Activated CD4-positive, alpha-beta T cell treated with anti-CD3 and anti-CD28 coated beads, Interleukin-10, Interleukin-2, amounts not matched to agents 100 ng/mL and 50 ng/mL, durations not matched to agents 16 hours and 8 hours (primary cell): ENCODE measurements at regions not wholly inside any gene's neighbourhood (a gene's known extent, or its start where the extent isn't known, plus 50 kb on each side); places are given as distances from the start of the nearest gene placed in this dataset.

ENCODE experiments used
- DNase-seq: peaks from one replicate; pipeline ENCODE4 v3.0.0-alpha.2; 2020

DNA sequence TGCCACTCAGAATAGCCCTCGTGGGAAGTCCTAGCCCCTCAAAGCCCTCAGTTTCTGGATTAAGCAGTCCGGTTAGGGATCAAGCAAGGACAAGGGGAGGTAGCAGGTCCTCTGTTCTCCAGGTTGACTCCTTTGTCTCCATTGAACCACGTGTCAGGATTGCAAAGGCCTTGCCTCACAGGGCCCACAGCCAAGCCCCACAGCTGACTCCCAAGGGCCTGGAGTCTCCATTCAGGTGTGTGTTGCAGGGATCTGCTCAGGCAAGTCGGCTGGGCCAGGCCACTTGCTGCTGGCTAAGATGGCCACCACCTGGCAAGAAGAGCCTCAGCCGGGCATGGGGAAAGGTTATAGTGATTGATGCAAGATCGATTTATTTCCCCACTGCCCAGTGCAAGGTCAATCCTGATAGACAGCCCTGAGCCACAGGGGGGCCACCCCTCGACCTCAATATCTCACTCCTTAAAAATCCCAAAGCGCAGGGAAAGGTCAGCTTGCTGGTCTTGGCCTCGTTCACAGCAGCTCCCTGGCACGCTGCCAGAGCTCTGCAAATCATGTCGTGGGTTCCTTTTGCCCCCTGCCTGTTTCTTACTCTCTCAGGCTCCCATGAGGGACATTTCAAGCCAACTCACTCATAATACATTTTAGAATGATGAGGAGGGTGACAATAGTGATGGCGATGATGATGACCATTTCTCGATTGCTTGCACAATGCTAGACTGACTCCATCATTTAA, 75.9 kb downstream of the EDN3 start:
- no peak for DNase-seq

DNA sequence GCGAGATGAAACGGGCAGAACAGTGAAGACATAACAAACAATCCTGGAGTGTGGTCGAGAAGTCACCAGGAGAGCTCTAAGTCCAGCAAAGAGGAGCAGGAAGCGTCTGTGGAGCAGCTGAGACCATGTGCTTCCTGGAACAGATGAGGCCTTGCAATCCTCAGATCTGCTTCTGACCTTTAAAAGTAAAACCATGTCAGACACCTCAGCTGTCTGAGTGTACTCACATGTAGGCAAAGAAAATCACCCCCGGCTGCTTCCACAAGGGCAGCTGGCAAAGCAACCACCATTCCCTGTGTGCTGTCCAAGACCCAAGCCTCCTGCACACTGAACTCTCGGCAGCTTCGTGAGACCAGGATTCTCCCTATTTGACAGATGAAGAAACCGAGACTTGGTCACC, 76.6 kb downstream of the EDN3 start:
- DNase-seq, result no peak

GRCh38 chr20:59377842-59378241, 77.4 kb downstream of the EDN3 start:
- no peak for DNase-seq

DNA sequence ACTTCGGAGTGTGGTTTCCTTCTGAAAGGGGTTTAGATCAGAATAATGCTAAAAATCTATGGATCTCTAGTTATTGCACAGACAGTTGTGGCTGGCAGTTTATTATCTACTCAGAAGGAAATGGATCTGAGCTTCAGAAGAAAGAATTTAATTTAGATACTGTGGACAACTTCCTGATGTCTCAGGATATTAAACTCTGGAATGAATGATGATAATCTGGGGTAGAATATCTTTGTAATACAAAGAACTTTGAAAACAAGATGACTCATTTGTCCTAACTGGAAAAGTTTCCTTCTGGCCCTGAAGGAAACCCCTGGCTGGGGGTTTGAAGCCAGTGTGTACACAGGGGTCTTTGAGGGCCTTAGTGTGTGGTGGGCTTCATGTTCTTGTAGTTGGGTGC, 78.0 kb downstream of the EDN3 start:
- DNase-seq, result no peak

GRCh38 chr20:59378966-59379365, 78.6 kb downstream of the EDN3 start:
- DNase-seq, result no peak

DNA sequence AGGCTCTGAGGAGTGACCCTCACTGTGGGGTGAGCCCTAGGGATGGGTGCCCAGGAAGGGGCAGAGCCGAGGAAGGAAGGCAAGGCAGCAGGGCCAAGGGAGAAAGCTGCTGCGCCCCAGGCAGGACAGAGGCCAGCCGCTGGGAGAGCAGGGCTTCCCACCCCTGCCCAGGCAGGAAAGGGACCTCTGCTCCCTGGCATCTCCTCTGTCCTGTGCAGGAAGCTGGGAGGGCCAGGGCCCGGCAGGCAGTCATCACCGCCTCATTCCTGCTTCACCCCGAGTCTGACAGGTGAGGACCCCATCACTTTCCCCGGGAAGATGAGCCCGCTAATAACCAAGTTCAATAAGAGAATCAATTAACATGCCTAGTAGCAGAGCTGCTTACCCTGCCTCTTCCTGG, 81.3 kb downstream of the EDN3 start:
- DNase-seq, result no peak

GRCh38 chr20:59382157-59382725, 81.8 kb downstream of the EDN3 start:
- DNase-seq, result no peak

DNA sequence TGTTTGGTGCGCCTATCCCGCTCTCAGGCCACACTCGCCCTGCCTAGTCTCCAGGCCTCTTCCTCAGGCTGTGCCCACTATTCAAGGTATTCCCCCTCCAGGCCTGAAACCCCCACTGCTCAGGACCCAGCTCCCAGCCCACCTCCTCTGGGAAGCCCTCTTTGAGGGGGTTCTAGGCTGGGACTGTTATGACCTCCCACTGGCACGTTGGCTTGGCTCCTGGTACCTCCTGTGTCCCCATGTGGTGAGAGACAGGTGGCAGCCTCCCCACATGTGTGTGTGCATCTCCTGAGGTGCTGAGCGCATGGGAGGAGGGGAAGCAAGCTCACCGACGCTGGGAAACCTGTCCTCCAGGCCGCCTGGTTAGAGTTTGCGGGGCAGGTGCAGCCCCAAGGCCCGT, 82.5 kb downstream of the EDN3 start:
- no peak for DNase-seq

- no peak for DNase-seq
Observed at GRCh38 chr20:59385038-59385437, 84.6 kb downstream of the EDN3 start.

DNA sequence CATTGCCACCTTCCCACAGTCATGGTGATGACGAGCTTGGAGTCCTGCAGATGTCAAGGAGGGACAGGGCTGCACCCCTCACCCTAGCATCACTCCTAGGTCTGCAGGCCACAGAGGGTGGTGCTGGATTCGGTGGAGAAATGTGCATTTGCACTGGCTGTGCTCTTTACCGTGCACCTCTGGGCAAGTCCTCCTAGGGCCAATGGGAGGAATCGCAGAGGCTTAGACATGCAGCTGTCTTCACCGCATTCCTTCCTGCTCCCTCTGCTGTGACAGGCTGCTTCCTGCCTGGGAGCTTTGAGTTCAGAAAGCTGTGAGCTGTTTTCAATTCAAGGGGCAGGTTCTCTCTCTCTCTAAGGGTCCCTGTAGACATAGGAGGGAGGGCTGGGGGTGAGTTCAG, 85.1 kb downstream of the EDN3 start:
- DNase-seq, result no peak

DNA sequence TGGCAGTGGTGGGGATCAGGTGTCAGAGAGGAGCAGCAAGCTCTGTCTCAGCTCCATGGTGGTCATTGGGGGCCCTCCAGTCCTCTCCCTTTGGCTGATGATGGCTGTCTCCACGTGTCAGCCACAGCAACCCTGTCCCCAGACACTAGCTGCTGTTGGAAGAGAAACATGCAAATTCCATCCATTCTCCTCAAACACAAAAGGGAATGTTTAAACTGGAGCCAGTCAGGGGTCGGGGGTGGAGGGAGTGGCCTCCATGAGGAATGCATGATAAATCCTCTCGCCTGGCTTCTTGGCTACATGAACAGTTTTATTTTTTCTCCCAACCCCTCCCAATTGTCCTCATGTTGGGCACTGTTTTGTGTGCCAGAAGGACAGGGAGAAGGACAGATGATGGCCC, 86.4 kb downstream of the EDN3 start:
- DNase-seq, result no peak

DNA sequence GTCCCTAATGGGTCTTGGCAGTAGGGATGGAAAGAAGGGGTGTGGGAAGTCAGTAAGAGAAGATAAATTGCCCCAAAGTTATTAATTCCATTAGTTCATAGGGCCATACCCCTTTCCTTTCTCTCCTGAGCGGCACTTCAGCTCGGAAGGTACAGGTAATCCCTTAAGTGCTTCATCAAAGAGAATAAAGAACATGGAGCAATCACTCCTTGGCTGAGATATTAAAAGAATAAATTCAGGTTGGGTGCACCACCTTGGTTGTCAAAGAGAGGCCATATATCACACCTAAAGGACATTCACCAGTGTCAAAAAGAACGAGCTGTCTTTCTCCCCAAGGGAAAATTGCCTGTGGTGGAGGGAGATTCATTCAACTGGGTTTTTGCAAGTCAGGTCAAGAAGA, 87.5 kb downstream of the EDN3 start:
- DNase-seq, result no peak

DNA sequence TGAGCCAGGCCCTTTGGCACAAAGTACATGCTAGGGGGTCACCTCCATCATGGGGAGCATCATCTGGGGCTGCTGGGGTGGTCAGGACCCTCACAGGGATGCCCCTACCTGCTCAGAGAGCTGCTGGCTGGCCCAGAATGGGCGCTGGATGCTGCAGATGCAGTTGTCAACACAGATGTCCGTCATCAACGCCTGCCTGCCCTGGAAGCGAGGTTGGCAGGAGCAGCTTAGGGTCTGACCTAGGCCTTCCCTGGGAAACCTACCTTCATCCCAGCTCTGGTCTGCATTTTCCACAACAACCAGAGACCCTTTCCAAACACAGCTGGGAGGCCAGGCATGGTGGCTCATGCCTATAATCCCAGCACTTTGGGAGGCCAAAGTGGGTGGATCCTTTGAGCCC, 88.0 kb downstream of the EDN3 start:
- no peak for DNase-seq

- DNase-seq, result no peak
Observed at GRCh38 chr20:59390437-59390836, 90.0 kb downstream of the EDN3 start.

DNA sequence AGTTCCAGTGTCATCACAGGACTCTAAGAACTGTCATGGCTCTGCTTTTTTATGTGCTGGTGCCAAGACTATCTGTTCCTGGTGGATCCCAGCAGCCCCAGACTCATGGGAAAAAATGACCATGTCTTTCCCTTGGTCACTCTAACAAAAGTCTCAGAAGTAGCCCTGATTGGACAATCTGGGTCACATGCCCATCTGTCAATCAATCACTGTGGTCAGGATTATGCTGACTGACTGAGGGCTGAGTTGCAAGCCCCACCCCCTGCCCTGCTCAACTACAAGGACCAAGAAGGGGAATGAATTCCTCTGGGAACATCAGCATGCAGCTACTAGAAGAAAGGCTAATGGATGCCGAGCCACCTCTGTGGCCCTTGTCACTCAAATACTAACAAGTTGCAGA, 91.6 kb downstream of the EDN3 start:
- no peak for DNase-seq

GRCh38 chr20:59392736-59393135, 92.3 kb downstream of the EDN3 start:
- no peak for DNase-seq

- DNase-seq, result no peak
Observed at GRCh38 chr20:59393142-59393541, 92.7 kb downstream of the EDN3 start.

GRCh38 chr20:59395729-59396128, 95.3 kb downstream of the EDN3 start:
- no peak for DNase-seq

- no peak for DNase-seq
Observed at GRCh38 chr20:59398537-59399205, 98.3 kb downstream of the EDN3 start.

DNA sequence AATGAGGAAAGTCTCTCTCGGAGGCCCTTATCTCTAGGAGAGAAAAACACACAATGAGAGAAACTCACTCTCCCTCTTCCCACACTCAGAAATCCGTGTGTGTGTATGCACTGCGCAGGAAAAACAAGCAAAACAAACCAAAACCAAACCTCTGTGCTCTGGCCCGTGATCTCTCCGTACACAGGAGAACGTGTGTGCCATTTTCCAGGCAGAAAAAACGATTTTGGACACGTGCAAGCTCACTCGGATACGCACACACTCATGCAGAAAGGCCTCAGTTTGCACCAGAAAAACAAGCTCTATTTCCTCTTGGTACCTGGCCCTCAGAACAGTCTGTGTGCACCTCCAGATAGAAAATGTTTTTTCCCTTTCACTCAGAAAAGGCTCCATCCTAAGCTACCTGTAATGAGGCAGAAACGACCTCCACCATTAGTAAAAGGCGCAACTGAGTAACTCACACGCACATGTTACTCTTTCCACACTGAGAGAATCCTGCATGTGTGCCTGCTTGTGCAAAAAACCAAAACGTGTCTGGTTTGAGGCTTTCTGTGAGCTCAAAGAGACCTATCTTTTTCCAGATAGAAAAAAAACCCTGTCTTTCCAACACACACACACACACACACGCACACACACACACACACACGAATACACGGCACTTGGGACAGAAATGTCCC, 99.2 kb downstream of the EDN3 start:
- no peak for DNase-seq

GRCh38 chr20:59400708-59401107, 100.3 kb downstream of the EDN3 start:
- no peak for DNase-seq

- DNase-seq, result no peak
Observed at GRCh38 chr20:59402681-59403080, 102.3 kb downstream of the EDN3 start.

DNA sequence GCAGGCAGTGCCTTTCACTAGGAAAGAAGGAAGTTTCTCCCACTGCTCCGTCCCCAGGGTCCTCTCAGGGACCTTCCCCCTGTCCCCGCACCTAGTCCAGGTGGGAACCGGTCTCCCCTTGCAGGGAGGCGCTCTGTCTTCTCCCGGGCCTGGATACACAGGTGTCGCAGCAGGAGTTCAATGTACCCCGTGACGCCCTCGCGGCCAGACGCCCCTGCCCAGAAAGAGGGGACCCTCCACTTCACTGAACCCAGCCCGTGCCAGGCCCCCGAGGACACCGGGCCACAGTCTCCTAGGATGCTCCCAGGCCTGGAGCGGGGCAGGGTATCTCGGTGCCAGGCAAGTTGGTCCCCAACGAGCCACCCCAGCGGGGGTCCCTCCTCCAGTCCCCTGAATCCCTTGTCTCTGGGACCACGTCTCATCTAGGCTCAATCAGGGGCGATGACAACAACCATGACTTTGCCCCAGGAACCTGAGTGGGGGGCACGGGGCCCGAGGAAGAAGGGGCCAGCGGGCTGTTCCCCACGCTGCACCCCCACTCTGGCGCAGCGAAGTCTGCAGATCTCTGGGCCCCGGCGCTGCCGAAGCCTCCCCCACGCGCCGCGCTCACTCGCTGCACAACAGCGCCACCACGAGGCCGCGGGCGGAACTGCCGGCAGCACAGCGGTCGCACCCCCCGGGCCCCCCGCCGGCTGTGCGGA, 103.0 kb downstream of the EDN3 start:
- peak; percentile 62 for DNase-seq
